ENCODE measurements at regions not wholly inside any gene's neighbourhood (a gene's known extent, or its start where the extent isn't known, plus 50 kb on each side); places are given as distances from the start of the nearest gene placed in this dataset.

GRCh38 chrX:87732133-87732532 lies 214.5 kb downstream of the KLHL4 start:
- TF ChIP-seq, protein P1, sequence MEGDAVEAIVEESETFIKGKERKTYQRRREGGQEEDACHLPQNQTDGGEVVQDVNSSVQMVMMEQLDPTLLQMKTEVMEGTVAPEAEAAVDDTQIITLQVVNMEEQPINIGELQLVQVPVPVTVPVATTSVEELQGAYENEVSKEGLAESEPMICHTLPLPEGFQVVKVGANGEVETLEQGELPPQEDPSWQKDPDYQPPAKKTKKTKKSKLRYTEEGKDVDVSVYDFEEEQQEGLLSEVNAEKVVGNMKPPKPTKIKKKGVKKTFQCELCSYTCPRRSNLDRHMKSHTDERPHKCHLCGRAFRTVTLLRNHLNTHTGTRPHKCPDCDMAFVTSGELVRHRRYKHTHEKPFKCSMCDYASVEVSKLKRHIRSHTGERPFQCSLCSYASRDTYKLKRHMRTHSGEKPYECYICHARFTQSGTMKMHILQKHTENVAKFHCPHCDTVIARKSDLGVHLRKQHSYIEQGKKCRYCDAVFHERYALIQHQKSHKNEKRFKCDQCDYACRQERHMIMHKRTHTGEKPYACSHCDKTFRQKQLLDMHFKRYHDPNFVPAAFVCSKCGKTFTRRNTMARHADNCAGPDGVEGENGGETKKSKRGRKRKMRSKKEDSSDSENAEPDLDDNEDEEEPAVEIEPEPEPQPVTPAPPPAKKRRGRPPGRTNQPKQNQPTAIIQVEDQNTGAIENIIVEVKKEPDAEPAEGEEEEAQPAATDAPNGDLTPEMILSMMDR (IDR thresholded peaks at IDR 0.05): no peak
- no peak for TF ChIP-seq EZH2 (IDR thresholded peaks at IDR 0.05; ENCODE audit: borderline replicate concordance, insufficient read depth, low read depth, low read length, poor library complexity, severe bottlenecking)
